Chondrocyte (in vitro differentiated cells): ENCODE measurements at regions not wholly inside any gene's neighbourhood (a gene's known extent, or its start where the extent isn't known, plus 50 kb on each side); places are given as distances from the start of the nearest gene placed in this dataset.
"Not testable (repeated sequence)": the region's sequence is repeated elsewhere in the genome, so short reads cannot be mapped to it uniquely, and the experiment has no call there.

Experiments used
- DNase-seq: peaks from one replicate; pipeline ENCODE4 v3.0.0; 2021; ENCODE audit warnings: mixed read lengths, low spot score
- H3K27ac Mint-ChIP-seq: one replicate; pipeline ENCODE4 v1.8.0; 2021; ENCODE audit warnings: mild to moderate bottlenecking, moderate library complexity, mixed read lengths; ENCODE audit not compliant: unreplicated experiment
- H3K27me3 Mint-ChIP-seq: 2 replicates; pipeline ENCODE4 v1.8.0; 2021; ENCODE audit warnings: low read depth, mixed read lengths
- H3K36me3 Mint-ChIP-seq: 2 replicates; pipeline ENCODE4 v1.8.0; 2021; ENCODE audit warnings: low read depth, mixed read lengths
- H3K4me1 Mint-ChIP-seq: 2 replicates; pipeline ENCODE4 v1.8.0; 2021; ENCODE audit warnings: low read depth, mild to moderate bottlenecking, mixed read lengths
- H3K4me3 Mint-ChIP-seq: one replicate; pipeline ENCODE4 v1.8.0; 2021; ENCODE audit warnings: mild to moderate bottlenecking, moderate library complexity, mixed read lengths; ENCODE audit not compliant: unreplicated experiment
- H3K9me3 Mint-ChIP-seq: 2 replicates; pipeline ENCODE4 v1.8.0; 2021; ENCODE audit warnings: low read depth, mixed read lengths
- TF ChIP-seq, protein P1 (sequence below): fragments of 200-600 bp; sonication (generic); IDR thresholded peaks from 2 replicates; pipeline ENCODE4 v1.5.0; 2021; ENCODE audit warnings: antibody characterized with exemption, mild to moderate bottlenecking, moderate library complexity

DNA sequence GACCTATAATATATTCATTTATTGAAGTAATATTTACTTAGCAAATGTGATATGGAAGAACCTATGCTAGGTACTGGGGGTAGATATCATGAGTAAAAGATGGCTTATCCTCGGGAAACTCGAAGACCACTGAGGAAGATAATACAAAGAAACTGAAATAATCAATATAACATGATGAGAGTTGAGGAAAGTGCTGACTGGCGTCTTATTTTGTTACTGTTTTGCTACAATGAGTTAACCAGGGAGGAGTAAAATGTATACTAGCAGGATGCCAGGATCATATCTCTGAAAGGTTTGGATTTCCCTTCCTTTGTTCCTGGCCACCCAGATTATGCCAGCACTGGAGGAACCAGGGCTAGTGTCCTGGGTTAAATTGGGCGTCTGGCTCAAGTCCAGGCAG lies 111.7 kb upstream of the SPATS2L start:
- Mint-ChIP-seq H3K4me3 (no peak overlapping the region), H3K36me3 (no peaks in the 10 kb centered on the region), H3K9me3 (no peaks in the 10 kb centered on the region), H3K27me3 (no peaks in the 10 kb centered on the region), H3K4me1 (peaks cover 12% of the 10 kb centered on the region), H3K27ac (no peak overlapping the region)
- TF ChIP-seq, protein P1, sequence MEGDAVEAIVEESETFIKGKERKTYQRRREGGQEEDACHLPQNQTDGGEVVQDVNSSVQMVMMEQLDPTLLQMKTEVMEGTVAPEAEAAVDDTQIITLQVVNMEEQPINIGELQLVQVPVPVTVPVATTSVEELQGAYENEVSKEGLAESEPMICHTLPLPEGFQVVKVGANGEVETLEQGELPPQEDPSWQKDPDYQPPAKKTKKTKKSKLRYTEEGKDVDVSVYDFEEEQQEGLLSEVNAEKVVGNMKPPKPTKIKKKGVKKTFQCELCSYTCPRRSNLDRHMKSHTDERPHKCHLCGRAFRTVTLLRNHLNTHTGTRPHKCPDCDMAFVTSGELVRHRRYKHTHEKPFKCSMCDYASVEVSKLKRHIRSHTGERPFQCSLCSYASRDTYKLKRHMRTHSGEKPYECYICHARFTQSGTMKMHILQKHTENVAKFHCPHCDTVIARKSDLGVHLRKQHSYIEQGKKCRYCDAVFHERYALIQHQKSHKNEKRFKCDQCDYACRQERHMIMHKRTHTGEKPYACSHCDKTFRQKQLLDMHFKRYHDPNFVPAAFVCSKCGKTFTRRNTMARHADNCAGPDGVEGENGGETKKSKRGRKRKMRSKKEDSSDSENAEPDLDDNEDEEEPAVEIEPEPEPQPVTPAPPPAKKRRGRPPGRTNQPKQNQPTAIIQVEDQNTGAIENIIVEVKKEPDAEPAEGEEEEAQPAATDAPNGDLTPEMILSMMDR, result no peak
- no peak for DNase-seq

DNA sequence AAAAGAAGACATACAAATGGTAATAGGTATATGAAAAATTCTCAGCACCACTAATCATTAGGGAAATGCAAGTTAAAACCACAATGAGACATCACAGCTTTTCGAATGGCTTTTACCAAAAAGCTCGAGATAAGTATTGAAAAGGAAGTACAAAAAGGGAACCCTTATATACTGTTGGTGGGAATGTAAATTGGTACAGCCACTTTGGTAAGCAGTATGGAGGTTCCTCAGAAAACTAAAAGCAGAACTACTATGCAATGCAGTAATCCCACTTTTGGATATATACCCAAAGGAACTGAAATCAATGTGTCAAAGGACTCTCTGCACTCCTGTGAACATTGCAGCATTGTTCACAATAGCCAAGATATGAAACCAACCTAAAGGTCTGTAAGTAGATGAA lies 107.5 kb upstream of the SPATS2L start:
- no peak for DNase-seq
- Mint-ChIP-seq H3K4me1 (peaks cover 19% of the 10 kb centered on the region), H3K4me3 (no peak overlapping the region), H3K27me3 (no peaks in the 10 kb centered on the region), H3K36me3 (peaks cover 3% of the 10 kb centered on the region), H3K27ac (no peak overlapping the region), H3K9me3 (no peaks in the 10 kb centered on the region)
- TF ChIP-seq, protein P1, result no peak

DNA sequence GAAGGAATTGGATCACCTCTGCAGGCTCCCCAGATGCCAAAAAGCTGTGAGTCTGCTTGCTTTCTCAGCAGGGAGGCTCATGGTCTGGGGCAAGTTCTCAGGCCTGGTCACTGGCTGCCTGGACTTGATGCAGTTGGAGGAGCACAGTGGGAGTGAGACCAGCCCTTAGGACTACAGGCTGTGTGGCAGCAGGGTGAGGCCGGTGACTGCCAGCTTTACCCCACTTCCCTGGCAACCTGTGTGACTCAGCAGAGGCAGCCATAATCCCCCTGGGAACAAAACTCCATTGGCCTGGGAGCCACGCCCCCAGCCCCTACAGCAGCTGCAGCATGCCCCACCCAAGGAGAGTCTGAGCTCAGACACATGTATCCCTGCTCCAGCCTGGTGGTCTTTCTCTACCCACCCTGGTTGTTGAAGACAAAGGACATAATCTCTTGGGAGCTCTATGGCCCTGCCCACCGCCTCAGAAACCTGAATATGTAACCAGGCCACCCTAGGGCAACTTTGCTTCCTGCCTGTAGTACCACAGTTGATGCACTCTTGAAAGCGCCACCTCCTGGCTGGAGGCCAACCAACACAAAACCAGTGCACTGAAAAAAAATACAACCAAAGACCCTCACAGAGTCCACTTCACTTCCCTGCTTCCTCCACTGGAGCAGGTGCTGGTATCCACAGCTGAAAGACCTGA lies 106.8 kb upstream of the SPATS2L start:
- Mint-ChIP-seq H3K4me1 (peaks cover 19% of the 10 kb centered on the region), H3K36me3 (peaks cover 3% of the 10 kb centered on the region), H3K27ac (no peak overlapping the region), H3K9me3 (no peaks in the 10 kb centered on the region), H3K4me3 (no peak overlapping the region), H3K27me3 (no peaks in the 10 kb centered on the region)
- no peak for DNase-seq
- TF ChIP-seq, protein P1, result no peak

DNA sequence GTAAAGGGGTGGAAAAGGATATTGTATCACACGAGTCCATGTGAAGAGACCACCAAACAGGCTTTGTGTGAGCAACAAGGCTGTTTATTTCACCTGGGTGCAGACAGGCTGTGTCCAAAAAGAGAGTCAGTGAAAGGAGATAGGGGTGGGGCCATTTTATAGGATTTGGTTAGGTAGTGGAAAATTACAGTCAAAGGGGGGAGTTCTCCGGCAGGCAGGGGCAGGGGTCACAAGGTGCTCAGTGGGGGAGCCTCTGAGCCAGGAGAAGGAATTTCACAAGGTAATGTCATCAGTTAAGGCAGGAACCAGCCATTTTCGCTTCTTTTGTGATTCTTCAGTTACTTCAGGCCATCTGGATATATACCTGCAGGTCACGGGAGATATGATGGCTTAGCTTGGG lies 104.7 kb upstream of the SPATS2L start:
- Mint-ChIP-seq H3K9me3 (peaks cover 11% of the 10 kb centered on the region), H3K4me1 (peaks cover 19% of the 10 kb centered on the region)
- not testable (repeated sequence) for DNase-seq, H3K4me3 Mint-ChIP-seq, H3K27ac Mint-ChIP-seq, H3K27me3 Mint-ChIP-seq, H3K36me3 Mint-ChIP-seq

DNA sequence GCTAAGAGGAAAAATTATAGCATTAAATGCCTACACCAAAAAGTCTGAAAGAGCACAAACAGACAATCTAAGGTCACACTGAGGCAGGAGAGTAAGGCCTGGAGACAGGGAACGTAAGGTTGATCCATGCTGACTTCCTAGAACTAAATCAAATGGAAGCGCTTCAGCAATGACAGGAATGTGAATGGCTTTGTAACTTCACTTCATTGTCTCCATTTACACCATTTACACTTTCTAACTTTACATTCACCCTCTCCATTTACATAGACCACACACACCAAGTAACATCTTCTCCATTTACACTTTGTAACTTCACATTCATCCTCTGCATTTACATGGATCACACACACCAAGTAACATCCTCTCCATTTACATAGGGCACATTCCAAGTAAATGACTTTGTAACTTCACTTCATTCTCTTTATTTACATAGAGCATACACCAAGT lies 103.1 kb upstream of the SPATS2L start:
- no peak for DNase-seq
- no peak overlapping the region for H3K27ac Mint-ChIP-seq
- H3K4me1 Mint-ChIP-seq, result peaks cover 19% of the 10 kb centered on the region
- TF ChIP-seq, protein P1, result no peak
- H3K36me3 Mint-ChIP-seq, result peaks cover 5% of the 10 kb centered on the region
- no peak overlapping the region for H3K4me3 Mint-ChIP-seq
- no peaks in the 10 kb centered on the region for H3K27me3 Mint-ChIP-seq
- H3K9me3 Mint-ChIP-seq, result peaks cover 11% of the 10 kb centered on the region

DNA sequence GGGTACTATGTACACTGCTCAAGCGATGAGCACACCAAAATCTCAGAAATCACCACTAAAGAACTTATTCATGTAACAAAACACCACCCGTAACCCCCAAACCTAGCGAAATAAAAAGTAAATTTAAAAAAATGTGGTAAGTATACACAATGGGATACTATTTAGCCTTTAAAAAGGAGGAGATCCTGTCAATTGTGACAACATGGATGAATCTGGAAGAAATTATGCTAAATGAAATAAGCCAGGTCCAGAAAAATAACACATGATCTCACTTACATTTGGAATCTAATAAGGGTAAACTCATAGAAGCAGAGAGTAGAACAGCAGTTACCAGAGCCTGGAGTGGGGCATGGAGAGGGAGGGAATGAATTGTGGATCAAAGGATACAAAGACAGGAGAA lies 98.5 kb upstream of the SPATS2L start:
- no peak overlapping the region for H3K4me3 Mint-ChIP-seq
- H3K9me3 Mint-ChIP-seq, result peaks cover 11% of the 10 kb centered on the region
- TF ChIP-seq, protein P1, result no peak
- H3K36me3 Mint-ChIP-seq, result peaks cover 2% of the 10 kb centered on the region
- no peak for DNase-seq
- peaks cover 9% of the 10 kb centered on the region for H3K4me1 Mint-ChIP-seq
- no peak overlapping the region for H3K27ac Mint-ChIP-seq
- H3K27me3 Mint-ChIP-seq, result no peaks in the 10 kb centered on the region
